ENCODE measurements at regions not wholly inside any gene's neighbourhood (a gene's known extent, or its start where the extent isn't known, plus 50 kb on each side); places are given as distances from the start of the nearest gene placed in this dataset.

DNA sequence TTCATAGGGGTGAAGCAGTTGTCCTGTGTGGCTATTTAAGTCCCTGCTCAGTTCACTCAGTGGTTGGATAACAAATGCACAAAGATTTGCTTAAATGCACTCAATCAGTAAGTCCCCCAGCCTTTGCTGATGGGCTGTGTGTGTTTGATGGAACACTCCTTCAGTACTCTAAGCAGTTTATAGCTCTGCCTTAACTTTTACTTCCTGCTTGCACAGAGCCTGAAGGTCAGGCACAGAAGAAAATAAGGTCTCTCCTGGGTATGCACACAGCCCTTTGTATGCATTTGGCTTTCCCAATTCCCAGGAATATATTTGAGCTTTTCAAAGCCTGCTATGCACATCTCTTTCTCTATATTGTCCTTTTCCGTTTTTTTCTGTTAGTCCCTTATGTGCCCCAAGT lies 208.7 kb upstream of the STK17B start:
- Histone ChIP-seq H3K79me2 (ENCODE audit: control insufficient read depth, low read length) (no peaks in the 10 kb centered on the region), H3K36me3 (ENCODE audit: control insufficient read depth, low read length) (no peaks in the 10 kb centered on the region), H3K27ac (ENCODE audit: low read depth, low read length) (no peak overlapping the region), H3F3A (ENCODE audit: control insufficient read depth, insufficient read depth) (no peaks in the 10 kb centered on the region), H3K4me1 (ENCODE audit: control insufficient read depth, low read length) (peaks cover 7% of the 10 kb centered on the region), H3K9me2 (replicated peaks; ENCODE audit: control insufficient read depth, low read length) (no peaks in the 10 kb centered on the region), H4K20me1 (ENCODE audit: control insufficient read depth, insufficient read depth, low read depth, low read length) (no peaks in the 10 kb centered on the region), H3K9me3 (ENCODE audit: control insufficient read depth, insufficient read depth, low read length) (no peaks in the 10 kb centered on the region), H3K27me3 (ENCODE audit: control insufficient read depth, low read length) (peaks cover 3% of the 10 kb centered on the region), H3K4me3 (ENCODE audit: low read length) (no peak overlapping the region), H3K4me2 (ENCODE audit: low read length) (no peak overlapping the region)
- TF ChIP-seq EZH2phosphoT487 (IDR thresholded peaks at IDR 0.05; ENCODE audit: borderline replicate concordance, low read length): no peak
- TF ChIP-seq, protein P1, sequence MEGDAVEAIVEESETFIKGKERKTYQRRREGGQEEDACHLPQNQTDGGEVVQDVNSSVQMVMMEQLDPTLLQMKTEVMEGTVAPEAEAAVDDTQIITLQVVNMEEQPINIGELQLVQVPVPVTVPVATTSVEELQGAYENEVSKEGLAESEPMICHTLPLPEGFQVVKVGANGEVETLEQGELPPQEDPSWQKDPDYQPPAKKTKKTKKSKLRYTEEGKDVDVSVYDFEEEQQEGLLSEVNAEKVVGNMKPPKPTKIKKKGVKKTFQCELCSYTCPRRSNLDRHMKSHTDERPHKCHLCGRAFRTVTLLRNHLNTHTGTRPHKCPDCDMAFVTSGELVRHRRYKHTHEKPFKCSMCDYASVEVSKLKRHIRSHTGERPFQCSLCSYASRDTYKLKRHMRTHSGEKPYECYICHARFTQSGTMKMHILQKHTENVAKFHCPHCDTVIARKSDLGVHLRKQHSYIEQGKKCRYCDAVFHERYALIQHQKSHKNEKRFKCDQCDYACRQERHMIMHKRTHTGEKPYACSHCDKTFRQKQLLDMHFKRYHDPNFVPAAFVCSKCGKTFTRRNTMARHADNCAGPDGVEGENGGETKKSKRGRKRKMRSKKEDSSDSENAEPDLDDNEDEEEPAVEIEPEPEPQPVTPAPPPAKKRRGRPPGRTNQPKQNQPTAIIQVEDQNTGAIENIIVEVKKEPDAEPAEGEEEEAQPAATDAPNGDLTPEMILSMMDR (IDR thresholded peaks at IDR 0.05; ENCODE audit: low read depth, low read length, poor library complexity, severe bottlenecking): no peak

DNA sequence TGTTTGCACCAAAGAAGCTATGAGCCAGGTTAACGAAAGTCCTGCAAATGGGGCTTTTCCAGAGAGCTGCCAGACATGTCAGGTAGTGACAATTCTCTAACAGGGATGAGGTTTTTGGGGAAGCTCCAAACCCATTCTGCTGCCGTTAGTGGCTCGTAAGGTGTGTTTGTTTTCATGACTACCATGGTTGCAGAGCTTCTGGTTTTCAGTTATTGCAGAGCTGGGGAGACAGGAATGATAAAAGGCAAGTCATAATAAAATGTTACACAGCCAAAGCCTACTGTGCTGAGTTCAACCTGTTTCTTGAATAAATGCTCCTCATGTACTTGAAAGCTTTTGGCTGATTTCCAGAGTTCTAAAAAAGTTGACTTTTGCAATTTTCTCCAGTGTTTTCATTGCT lies 209.2 kb upstream of the STK17B start:
- H3K9me2 ChIP-seq (replicated peaks; ENCODE audit: control insufficient read depth, low read length): no peaks in the 10 kb centered on the region
- no peak overlapping the region for H3K4me3 ChIP-seq (ENCODE audit: low read length)
- H3K27ac ChIP-seq (ENCODE audit: low read depth, low read length): no peak overlapping the region
- no peaks in the 10 kb centered on the region for H3K9me3 ChIP-seq (ENCODE audit: control insufficient read depth, insufficient read depth, low read length)
- no peaks in the 10 kb centered on the region for H4K20me1 ChIP-seq (ENCODE audit: control insufficient read depth, insufficient read depth, low read depth, low read length)
- H3K4me2 ChIP-seq (ENCODE audit: low read length): no peak overlapping the region
- H3K79me2 ChIP-seq (ENCODE audit: control insufficient read depth, low read length): no peaks in the 10 kb centered on the region
- H3K27me3 ChIP-seq (ENCODE audit: control insufficient read depth, low read length): peaks cover 3% of the 10 kb centered on the region
- peaks cover 7% of the 10 kb centered on the region for H3K4me1 ChIP-seq (ENCODE audit: control insufficient read depth, low read length)
- no peaks in the 10 kb centered on the region for H3F3A ChIP-seq (ENCODE audit: control insufficient read depth, insufficient read depth)
- no peaks in the 10 kb centered on the region for H3K36me3 ChIP-seq (ENCODE audit: control insufficient read depth, low read length)
- TF ChIP-seq EZH2phosphoT487 (IDR thresholded peaks at IDR 0.05; ENCODE audit: borderline replicate concordance, low read length): no peak
- TF ChIP-seq, protein P1 (IDR thresholded peaks at IDR 0.05; ENCODE audit: low read depth, low read length, poor library complexity, severe bottlenecking): no peak

DNA sequence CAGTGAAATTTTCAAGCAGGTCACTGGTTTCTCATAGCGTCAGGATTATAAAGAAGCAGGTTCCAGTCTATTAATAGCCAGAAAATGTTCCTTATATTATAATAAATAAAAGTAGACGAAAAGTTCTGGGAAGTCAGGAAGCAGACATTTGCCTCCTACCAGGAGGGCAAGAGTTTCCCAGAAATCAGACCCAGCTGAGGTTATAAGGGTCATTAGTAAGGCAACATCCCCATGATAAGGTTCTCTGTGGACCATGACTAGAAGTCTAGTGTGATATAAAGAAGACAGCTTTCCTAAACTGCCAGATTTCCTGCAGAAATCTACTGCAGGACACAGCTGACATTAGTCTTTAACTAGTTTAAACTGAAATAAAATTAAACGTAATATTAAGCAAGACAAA lies 210.1 kb upstream of the STK17B start:
- Histone ChIP-seq H3K27me3 (ENCODE audit: control insufficient read depth, low read length) (peaks cover 3% of the 10 kb centered on the region), H3K9me2 (replicated peaks; ENCODE audit: control insufficient read depth, low read length) (no peaks in the 10 kb centered on the region), H3K79me2 (ENCODE audit: control insufficient read depth, low read length) (no peaks in the 10 kb centered on the region), H3K4me1 (ENCODE audit: control insufficient read depth, low read length) (peaks cover 7% of the 10 kb centered on the region), H3K27ac (ENCODE audit: low read depth, low read length) (no peak overlapping the region), H3K4me2 (ENCODE audit: low read length) (no peak overlapping the region), H3F3A (ENCODE audit: control insufficient read depth, insufficient read depth) (no peaks in the 10 kb centered on the region), H3K9me3 (ENCODE audit: control insufficient read depth, insufficient read depth, low read length) (no peaks in the 10 kb centered on the region), H3K4me3 (ENCODE audit: low read length) (no peak overlapping the region), H3K36me3 (ENCODE audit: control insufficient read depth, low read length) (no peaks in the 10 kb centered on the region), H4K20me1 (ENCODE audit: control insufficient read depth, insufficient read depth, low read depth, low read length) (no peaks in the 10 kb centered on the region)
- TF ChIP-seq, protein P1 (IDR thresholded peaks at IDR 0.05; ENCODE audit: low read depth, low read length, poor library complexity, severe bottlenecking): no peak
- TF ChIP-seq EZH2phosphoT487 (IDR thresholded peaks at IDR 0.05; ENCODE audit: borderline replicate concordance, low read length): no peak

DNA sequence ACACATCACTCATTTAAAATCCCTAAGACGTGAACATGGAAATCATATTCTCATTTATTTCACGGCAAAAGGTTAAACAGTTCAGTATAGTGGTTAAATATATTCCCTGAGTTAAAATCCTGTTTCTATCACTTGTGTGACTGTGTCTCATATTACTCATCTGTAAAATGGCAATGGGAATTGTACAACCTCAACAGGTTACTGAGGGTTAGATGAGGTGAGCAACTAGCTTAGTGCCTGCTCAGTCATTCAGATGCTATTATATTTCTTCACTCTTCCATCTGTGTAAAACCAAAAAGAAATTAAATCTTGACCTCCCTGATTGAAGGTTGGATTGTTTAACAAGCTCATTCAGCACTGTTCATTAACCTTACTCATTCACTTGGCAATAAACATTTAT lies 212.4 kb upstream of the STK17B start:
- Histone ChIP-seq H3K36me3 (ENCODE audit: control insufficient read depth, low read length) (no peaks in the 10 kb centered on the region), H4K20me1 (ENCODE audit: control insufficient read depth, insufficient read depth, low read depth, low read length) (no peaks in the 10 kb centered on the region), H3K9me3 (ENCODE audit: control insufficient read depth, insufficient read depth, low read length) (no peaks in the 10 kb centered on the region), H3K9me2 (replicated peaks; ENCODE audit: control insufficient read depth, low read length) (no peaks in the 10 kb centered on the region), H3K4me3 (ENCODE audit: low read length) (no peak overlapping the region), H3K79me2 (ENCODE audit: control insufficient read depth, low read length) (no peaks in the 10 kb centered on the region), H3F3A (ENCODE audit: control insufficient read depth, insufficient read depth) (no peaks in the 10 kb centered on the region), H3K4me1 (ENCODE audit: control insufficient read depth, low read length) (peaks cover 7% of the 10 kb centered on the region), H3K27me3 (ENCODE audit: control insufficient read depth, low read length) (peaks cover 3% of the 10 kb centered on the region; the same call in 1 of the 2 replicates), H3K27ac (ENCODE audit: low read depth, low read length) (no peak overlapping the region), H3K4me2 (ENCODE audit: low read length) (no peak overlapping the region)
- TF ChIP-seq EZH2phosphoT487 (IDR thresholded peaks at IDR 0.05; ENCODE audit: borderline replicate concordance, low read length): no peak
- TF ChIP-seq, protein P1 (IDR thresholded peaks at IDR 0.05; ENCODE audit: low read depth, low read length, poor library complexity, severe bottlenecking): no peak

Data from DOHH2 (cell line).